ENCODE measurements at regions not wholly inside any gene's neighbourhood (a gene's known extent, or its start where the extent isn't known, plus 50 kb on each side); places are given as distances from the start of the nearest gene placed in this dataset.

GRCh38 chr9:107094370-107094769 lies 188.7 kb upstream of the RAD23B start:
- TF ChIP-seq CTCF (IDR thresholded peaks at IDR 0.05) (no peak), POLR2A (IDR thresholded peaks at IDR 0.05) (no peak)

Data from thyroid gland (tissue), 4 donors.